OCI-LY3 (cell line): ENCODE measurements at regions not wholly inside any gene's neighbourhood (a gene's known extent, or its start where the extent isn't known, plus 50 kb on each side); places are given as distances from the start of the nearest gene placed in this dataset.

ENCODE experiments used
- EZH2phosphoT487 ChIP-seq: fragments of 200-600 bp; shearing (Covaris generic); IDR thresholded peaks from 2 replicates; pipeline ENCODE4 v1.6.1; 2018; ENCODE audit warnings: antibody characterized with exemption, mixed run types, low read depth
- TF ChIP-seq, protein P1 (sequence below): fragments of 200-600, 300-600 bp; sonication (generic); IDR thresholded peaks from 2 replicates; pipeline ENCODE4 v1.5.1; 2014; ENCODE audit warnings: antibody characterized with exemption, low read length, low read depth

DNA sequence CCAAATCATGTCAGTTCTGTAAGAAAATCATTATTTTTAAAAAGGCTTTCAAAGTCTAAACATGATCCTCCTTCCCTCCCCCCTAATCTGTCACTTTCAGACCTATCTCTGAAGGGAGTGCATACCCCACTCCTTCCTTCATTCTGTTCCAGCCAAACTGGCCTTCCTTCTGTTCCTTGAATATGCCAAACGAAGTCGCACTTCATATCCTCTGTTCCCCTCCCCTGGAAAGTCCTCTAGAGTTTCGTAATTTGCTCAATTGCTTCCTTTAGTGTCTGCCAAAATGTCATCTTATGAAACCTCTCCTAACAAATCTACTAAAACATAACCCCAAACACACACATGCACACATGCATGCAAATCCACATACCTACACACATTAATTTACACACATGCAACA is 69.5 kb upstream of the TUSC7 start:
- TF ChIP-seq, protein P1, sequence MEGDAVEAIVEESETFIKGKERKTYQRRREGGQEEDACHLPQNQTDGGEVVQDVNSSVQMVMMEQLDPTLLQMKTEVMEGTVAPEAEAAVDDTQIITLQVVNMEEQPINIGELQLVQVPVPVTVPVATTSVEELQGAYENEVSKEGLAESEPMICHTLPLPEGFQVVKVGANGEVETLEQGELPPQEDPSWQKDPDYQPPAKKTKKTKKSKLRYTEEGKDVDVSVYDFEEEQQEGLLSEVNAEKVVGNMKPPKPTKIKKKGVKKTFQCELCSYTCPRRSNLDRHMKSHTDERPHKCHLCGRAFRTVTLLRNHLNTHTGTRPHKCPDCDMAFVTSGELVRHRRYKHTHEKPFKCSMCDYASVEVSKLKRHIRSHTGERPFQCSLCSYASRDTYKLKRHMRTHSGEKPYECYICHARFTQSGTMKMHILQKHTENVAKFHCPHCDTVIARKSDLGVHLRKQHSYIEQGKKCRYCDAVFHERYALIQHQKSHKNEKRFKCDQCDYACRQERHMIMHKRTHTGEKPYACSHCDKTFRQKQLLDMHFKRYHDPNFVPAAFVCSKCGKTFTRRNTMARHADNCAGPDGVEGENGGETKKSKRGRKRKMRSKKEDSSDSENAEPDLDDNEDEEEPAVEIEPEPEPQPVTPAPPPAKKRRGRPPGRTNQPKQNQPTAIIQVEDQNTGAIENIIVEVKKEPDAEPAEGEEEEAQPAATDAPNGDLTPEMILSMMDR, result no peak
- no peak for TF ChIP-seq EZH2phosphoT487
